GM12874 (cell line): ENCODE measurements at regions not wholly inside any gene's neighbourhood (a gene's known extent, or its start where the extent isn't known, plus 50 kb on each side); places are given as distances from the start of the nearest gene placed in this dataset.

ENCODE experiments used
- TF ChIP-seq, protein P1 (sequence below): IDR thresholded peaks from 2 replicates; pipeline ENCODE4 v1.5.1; 2011; ENCODE audit warnings: low read depth, mild to moderate bottlenecking, control low read depth, low read length, moderate library complexity; ENCODE audit not compliant: insufficient read depth

DNA sequence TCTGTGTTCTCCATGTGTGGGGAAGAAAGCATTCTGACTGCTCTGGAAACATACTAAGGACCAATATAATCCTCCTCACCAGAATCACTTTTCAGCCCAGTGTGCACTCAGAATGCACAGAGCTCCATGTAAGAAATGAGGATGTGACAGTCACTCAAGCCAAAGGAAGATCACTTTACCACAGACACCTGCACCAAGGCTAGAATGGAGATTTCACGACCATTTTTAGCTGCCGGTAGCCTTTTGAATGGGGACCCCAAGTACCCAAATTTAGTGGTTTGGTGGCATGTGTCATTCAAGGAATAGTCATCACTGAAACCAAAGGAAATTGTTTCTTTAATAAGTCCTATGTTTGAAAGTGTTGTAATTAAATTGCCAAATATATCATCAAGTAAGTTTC, 613.2 kb upstream of the ACVR2A start:
- TF ChIP-seq, protein P1, sequence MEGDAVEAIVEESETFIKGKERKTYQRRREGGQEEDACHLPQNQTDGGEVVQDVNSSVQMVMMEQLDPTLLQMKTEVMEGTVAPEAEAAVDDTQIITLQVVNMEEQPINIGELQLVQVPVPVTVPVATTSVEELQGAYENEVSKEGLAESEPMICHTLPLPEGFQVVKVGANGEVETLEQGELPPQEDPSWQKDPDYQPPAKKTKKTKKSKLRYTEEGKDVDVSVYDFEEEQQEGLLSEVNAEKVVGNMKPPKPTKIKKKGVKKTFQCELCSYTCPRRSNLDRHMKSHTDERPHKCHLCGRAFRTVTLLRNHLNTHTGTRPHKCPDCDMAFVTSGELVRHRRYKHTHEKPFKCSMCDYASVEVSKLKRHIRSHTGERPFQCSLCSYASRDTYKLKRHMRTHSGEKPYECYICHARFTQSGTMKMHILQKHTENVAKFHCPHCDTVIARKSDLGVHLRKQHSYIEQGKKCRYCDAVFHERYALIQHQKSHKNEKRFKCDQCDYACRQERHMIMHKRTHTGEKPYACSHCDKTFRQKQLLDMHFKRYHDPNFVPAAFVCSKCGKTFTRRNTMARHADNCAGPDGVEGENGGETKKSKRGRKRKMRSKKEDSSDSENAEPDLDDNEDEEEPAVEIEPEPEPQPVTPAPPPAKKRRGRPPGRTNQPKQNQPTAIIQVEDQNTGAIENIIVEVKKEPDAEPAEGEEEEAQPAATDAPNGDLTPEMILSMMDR = no peak

DNA sequence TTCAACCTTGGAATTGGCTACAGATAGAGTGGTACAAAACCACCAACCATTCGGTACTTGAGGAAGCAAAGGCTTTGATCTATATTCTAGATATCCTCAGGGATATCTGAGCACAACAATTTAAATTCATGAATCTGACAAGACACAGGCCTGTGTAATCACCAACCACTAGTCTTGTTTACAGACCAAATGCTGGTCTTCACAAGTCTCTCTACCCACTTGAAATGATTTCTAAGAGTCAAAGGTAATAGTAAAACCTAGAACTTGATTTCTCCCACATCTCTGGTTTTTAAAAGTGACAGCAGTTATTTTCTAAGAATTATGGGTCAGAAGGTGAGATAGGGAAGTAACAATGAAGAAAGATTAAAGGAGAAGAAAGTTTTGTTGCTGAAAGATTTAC, 613.7 kb upstream of the ACVR2A start:
- TF ChIP-seq, protein P1 = no peak

DNA sequence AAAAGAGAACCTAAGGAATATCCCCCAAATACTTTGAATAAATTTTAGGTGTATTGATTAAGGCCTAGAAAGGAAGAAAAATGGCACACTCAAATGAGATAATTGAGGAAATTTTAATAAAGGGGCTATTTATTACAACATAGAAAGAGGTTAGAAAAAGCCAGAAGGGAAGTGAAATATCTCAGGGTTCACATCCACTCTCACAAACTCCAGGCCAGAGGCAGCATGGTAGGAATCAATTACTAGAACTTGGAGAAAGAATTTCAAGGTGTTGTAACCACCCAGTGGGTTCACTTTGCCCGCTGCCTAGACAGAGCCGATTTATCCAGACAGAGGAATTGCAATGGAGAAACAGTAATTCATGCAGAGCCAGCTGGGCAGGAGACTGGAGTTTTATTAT, 617.5 kb upstream of the ACVR2A start:
- TF ChIP-seq, protein P1 = no peak

DNA sequence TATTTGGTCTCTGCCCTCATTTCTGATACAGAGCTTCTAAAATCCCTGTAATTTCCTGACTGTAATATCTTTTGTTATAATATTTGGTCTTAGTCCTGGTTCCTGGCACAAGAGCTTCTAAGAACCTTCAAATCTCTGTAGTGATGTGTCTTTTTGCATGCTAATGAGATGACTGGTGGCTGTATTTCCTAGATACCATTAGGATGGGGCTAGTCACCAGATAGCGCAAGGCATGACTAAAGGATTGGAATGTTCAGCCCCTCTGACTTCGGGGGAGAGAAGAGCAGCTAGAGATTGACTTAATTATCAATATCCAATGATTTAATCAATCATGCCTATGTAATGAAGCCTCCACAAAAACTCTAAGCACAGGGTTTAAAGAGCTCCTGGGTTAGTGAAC, 620.8 kb upstream of the ACVR2A start:
- TF ChIP-seq, protein P1 = no peak

DNA sequence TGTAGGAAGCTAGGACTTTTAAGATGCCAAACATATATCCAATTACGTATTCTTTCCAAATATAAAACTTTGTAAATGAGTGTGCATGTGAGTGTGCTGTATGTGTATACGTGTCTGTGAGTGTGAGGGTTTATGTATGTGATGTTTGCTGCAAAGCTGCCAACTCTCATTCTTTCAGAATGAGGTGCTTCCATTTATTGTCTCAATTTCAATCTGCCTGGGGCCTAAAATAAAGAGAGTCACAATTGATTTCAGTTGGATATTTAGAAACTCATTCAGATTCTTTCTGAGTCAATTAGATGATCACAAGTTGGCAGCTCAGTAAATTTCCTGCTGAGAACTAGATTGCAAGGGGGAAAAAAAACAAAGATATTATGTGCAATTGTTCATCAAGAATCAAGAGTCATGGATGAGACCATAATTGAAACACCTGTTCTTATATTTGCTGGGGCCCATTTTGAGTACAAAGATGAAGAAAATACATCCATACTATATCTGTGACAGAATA, 621.2 kb upstream of the ACVR2A start:
- TF ChIP-seq, protein P1 = no peak

DNA sequence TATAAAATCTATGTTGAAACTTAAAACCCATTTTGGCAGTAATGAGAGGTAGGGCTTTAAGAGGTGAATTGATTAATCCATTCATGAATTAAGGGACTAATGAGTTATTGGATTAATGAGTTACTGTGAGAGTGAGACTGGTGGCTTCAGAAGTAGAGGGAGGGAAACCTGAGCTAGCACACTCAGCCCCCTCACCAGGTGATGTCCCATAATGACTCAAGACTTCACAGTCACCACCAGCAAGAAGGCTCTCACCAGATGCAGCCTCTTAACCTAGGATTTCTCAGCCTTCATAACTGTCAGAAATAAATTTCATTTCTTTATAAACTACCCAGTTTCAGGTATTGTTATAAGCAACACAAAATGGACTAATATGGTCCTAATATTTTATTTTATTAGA, 621.7 kb upstream of the ACVR2A start:
- TF ChIP-seq, protein P1 = no peak

DNA sequence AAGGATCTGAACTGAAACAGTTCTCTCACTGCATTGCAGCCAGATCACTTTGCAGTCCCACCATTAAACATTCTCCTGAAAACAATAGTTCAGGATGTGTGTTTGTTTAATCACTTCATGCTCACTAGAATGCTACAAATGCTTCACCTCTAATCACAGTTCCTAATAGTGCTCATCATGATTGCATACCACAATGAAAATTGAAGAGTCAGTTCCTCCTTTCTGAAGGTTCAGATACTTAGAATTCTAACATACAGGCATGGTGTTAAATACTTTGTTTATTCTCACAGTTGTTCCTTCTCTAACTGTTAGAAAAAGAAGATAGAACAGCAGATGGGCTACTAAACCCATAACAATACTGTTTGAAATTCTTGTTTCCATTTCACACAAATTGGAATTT, 622.3 kb upstream of the ACVR2A start:
- TF ChIP-seq, protein P1 = no peak
